PC-3 (cell line): ENCODE measurements at regions not wholly inside any gene's neighbourhood (a gene's known extent, or its start where the extent isn't known, plus 50 kb on each side); places are given as distances from the start of the nearest gene placed in this dataset.

Experiments
- ATAC-seq: fragments of 200-7000 bp; cut with Tn5 transposase; 2 replicates; pipeline ENCODE4 v1.9.1; 2020; ENCODE audit warnings: mild to moderate bottlenecking, moderate library complexity
- BruUV-seq: library from RNA; stranded (reverse); fragments of 400-500 nt; replicated peaks from 2 replicates; lab custom pipeline; 2021; lab: Mats Ljungman, UMichigan
- CTCF ChIA-PET: fragments of 300-600 bp; sonication (Branson Sonifier 250); formaldehyde crosslinking; loops from one replicate; lab custom pipeline; 2022; ENCODE audit warnings: antibody characterized with exemption; lab: Charles Lee
- POLR2A ChIA-PET: fragments of 300-600 bp; sonication (Branson Sonifier 250); formaldehyde crosslinking; loops from one replicate; lab custom pipeline; 2022; ENCODE audit warnings: antibody characterized with exemption; ENCODE audit not compliant: unreplicated experiment; lab: Charles Lee
- DNase-seq: peaks from one replicate; pipeline ENCODE4 v3.0.0-alpha.2; 2015
- H2AFZ ChIP-seq: fragments of 300-600 bp; sonication (generic); 2 replicates; pipeline ENCODE4 v1.6.0; 2016; ENCODE audit warnings: antibody characterized with exemption, low read length
- H3F3A ChIP-seq: fragments of 300-600 bp; sonication (generic); one replicate; pipeline ENCODE4 v1.6.0; 2017; ENCODE audit warnings: antibody characterized with exemption, low read length, control low read depth, mild to moderate bottlenecking; ENCODE audit not compliant: unreplicated experiment
- H3K27ac ChIP-seq: fragments of 300-600 bp; sonication (generic); 2 replicates; pipeline ENCODE4 v1.5.1; 2016; ENCODE audit warnings: mild to moderate bottlenecking, low read length
- H3K27me3 ChIP-seq: fragments of 300-600 bp; sonication (generic); 2 replicates; pipeline ENCODE4 v1.6.1; 2016; ENCODE audit warnings: low read length, mixed read lengths
- H3K36me3 ChIP-seq: fragments of 300-600 bp; sonication (generic); 2 replicates; pipeline ENCODE4 v1.6.1; 2016; ENCODE audit warnings: low read depth, mixed run types, low read length, mixed read lengths
- H3K4me1 ChIP-seq: fragments of 300-600 bp; sonication (generic); 2 replicates; pipeline ENCODE4 v1.5.1; 2016; ENCODE audit warnings: low read length; ENCODE audit not compliant: insufficient read depth
- H3K4me2 ChIP-seq: fragments of 300-600 bp; sonication (generic); 2 replicates; pipeline ENCODE4 v1.6.0; 2016; ENCODE audit warnings: low read length
- H3K4me3 ChIP-seq: fragments of 300-600 bp; sonication (generic); 2 replicates; pipeline ENCODE4 v1.5.1; 2016; ENCODE audit warnings: mild to moderate bottlenecking, low read length, mixed read lengths
- H3K79me2 ChIP-seq: fragments of 300-600 bp; sonication (generic); 2 replicates; pipeline ENCODE4 v1.6.1; 2017; ENCODE audit warnings: low read length, mixed read lengths
- H3K9ac ChIP-seq: fragments of 300-600 bp; sonication (generic); 2 replicates; pipeline ENCODE4 v1.6.0; 2016; ENCODE audit warnings: mild to moderate bottlenecking, low read length
- H3K9me2 ChIP-seq: fragments of 300-600 bp; sonication (generic); replicated peaks from 2 replicates; pipeline ENCODE4 v1.6.1; 2016; ENCODE audit warnings: mixed run types, low read length, mixed read lengths
- H3K9me3 ChIP-seq: fragments of 300-600 bp; sonication (generic); 2 replicates; pipeline ENCODE4 v1.6.1; 2016; ENCODE audit warnings: low read length, mixed read lengths
- H4K20me1 ChIP-seq: fragments of 300-600 bp; sonication (generic); 2 replicates; pipeline ENCODE4 v1.6.1; 2016; ENCODE audit warnings: low read length, mixed read lengths
- CTCF ChIP-seq: fragments of 300-600 bp; sonication (generic); conservative IDR thresholded peaks from 2 replicates; pipeline ENCODE4 v1.5.1; 2017; ENCODE audit warnings: antibody characterized with exemption, low read depth, mild to moderate bottlenecking, low read length
- EZH2 ChIP-seq: fragments of 300-600 bp; sonication (generic); IDR thresholded peaks from one replicate; pipeline ENCODE4 v1.6.1; 2017; ENCODE audit warnings: antibody characterized with exemption, mild to moderate bottlenecking, low read length; ENCODE audit not compliant: unreplicated experiment
- EZH2phosphoT487 ChIP-seq: fragments of 300-600 bp; sonication (generic); IDR thresholded peaks from 2 replicates; pipeline ENCODE4 v1.6.1; 2018; ENCODE audit warnings: mild to moderate bottlenecking, antibody characterized with exemption, low read length, borderline replicate concordance
- intact Hi-C: fragments of 100-400 bp; cut with micrococcal nuclease; formaldehyde crosslinking; loops from 2 replicates; pipeline ENCODE4 v1.9.0; 2023

GRCh38 chr14:38755036-38755435 is 348.0 kb downstream of the SEC23A start:
- H4K20me1 ChIP-seq = no peaks in the 10 kb centered on the region
- H3K27me3 ChIP-seq = peaks cover 13% of the 10 kb centered on the region
- ChIA-PET POLR2A (no interaction called here), CTCF (no interaction called here)
- no peak for ATAC-seq
- no peaks in the 10 kb centered on the region for H3K36me3 ChIP-seq
- no peaks in the 10 kb centered on the region for H3K9me2 ChIP-seq
- no peak overlapping the region for H3K4me3 ChIP-seq
- DNase-seq = no peak
- H3K9ac ChIP-seq = no peak overlapping the region
- H3K79me2 ChIP-seq = no peaks in the 10 kb centered on the region
- intact Hi-C loops = no loop called here
- H3K4me2 ChIP-seq = no peak overlapping the region
- H2AFZ ChIP-seq = no peak overlapping the region
- no peaks in the 10 kb centered on the region for H3F3A ChIP-seq
- no peaks in the 10 kb centered on the region for H3K9me3 ChIP-seq
- no peak overlapping the region for H3K27ac ChIP-seq
- no peak for TF ChIP-seq EZH2phosphoT487
- no peak for TF ChIP-seq CTCF
- no peak for TF ChIP-seq EZH2
- BruUV-seq = no TSS peak
- no peaks in the 10 kb centered on the region for H3K4me1 ChIP-seq

- no peak for TF ChIP-seq EZH2phosphoT487
- no peak for TF ChIP-seq CTCF
- TF ChIP-seq EZH2 = no peak
- Histone ChIP-seq H3K9me3 (no peaks in the 10 kb centered on the region), H3K79me2 (no peaks in the 10 kb centered on the region), H3K4me3 (no peak overlapping the region), H3K27me3 (peaks cover 15% of the 10 kb centered on the region), H3F3A (no peaks in the 10 kb centered on the region), H3K9ac (no peak overlapping the region), H3K9me2 (no peaks in the 10 kb centered on the region), H3K36me3 (no peaks in the 10 kb centered on the region), H4K20me1 (no peaks in the 10 kb centered on the region), H3K27ac (no peak overlapping the region), H2AFZ (no peak overlapping the region), H3K4me1 (no peaks in the 10 kb centered on the region), H3K4me2 (no peak overlapping the region)
- POLR2A ChIA-PET = no interaction called here
- CTCF ChIA-PET = no interaction called here
- BruUV-seq = no TSS peak
- ATAC-seq = no peak
- intact Hi-C loops = no loop called here
- no peak for DNase-seq
Observed at GRCh38 chr14:38752750-38753149, 350.3 kb downstream of the SEC23A start.

- BruUV-seq = no TSS peak
- no peak for ATAC-seq
- ChIA-PET POLR2A (no interaction called here), CTCF (no interaction called here)
- Histone ChIP-seq H3K79me2 (no peaks in the 10 kb centered on the region), H3K36me3 (no peaks in the 10 kb centered on the region), H3K4me1 (no peaks in the 10 kb centered on the region), H2AFZ (no peak overlapping the region), H3K9me3 (no peaks in the 10 kb centered on the region), H3K9me2 (no peaks in the 10 kb centered on the region), H3K27me3 (peaks cover 15% of the 10 kb centered on the region), H3K4me3 (no peak overlapping the region), H3K9ac (no peak overlapping the region), H3K4me2 (no peak overlapping the region), H3K27ac (no peak overlapping the region), H4K20me1 (no peaks in the 10 kb centered on the region), H3F3A (no peaks in the 10 kb centered on the region)
- TF ChIP-seq CTCF = no peak
- no peak for TF ChIP-seq EZH2
- no peak for TF ChIP-seq EZH2phosphoT487
- intact Hi-C loops = no loop called here
- DNase-seq = no peak
Observed at GRCh38 chr14:38752341-38752740, 350.7 kb downstream of the SEC23A start.
